Keratinocyte (primary cell): ENCODE measurements at regions not wholly inside any gene's neighbourhood (a gene's known extent, or its start where the extent isn't known, plus 50 kb on each side); places are given as distances from the start of the nearest gene placed in this dataset.

Source experiments
- EZH2 ChIP-seq: IDR thresholded peaks from one replicate; pipeline ENCODE4 v1.6.1; 2012; ENCODE audit warnings: inconsistent platforms, mild to moderate bottlenecking, low read length, moderate library complexity
- TF ChIP-seq, protein P1 (sequence below), 3 experiments: IDR thresholded peaks in 1 of 3; conservative IDR thresholded peaks in 1 of 3; optimal IDR thresholded peaks in 1 of 3; 2 replicates in 2 of 3; 3 replicates in 1 of 3; pipeline versions ENCODE3 to v1.5.1; 2011; ENCODE audit warnings: low read length in 3 of 3, mild to moderate bottlenecking in 3 of 3, moderate library complexity in 2 of 3, control low read depth in 1 of 3, inconsistent platforms in 1 of 3; ENCODE audit not compliant: insufficient read depth in 2 of 3; ENCODE audit errors: extremely low read depth in 1 of 3

DNA sequence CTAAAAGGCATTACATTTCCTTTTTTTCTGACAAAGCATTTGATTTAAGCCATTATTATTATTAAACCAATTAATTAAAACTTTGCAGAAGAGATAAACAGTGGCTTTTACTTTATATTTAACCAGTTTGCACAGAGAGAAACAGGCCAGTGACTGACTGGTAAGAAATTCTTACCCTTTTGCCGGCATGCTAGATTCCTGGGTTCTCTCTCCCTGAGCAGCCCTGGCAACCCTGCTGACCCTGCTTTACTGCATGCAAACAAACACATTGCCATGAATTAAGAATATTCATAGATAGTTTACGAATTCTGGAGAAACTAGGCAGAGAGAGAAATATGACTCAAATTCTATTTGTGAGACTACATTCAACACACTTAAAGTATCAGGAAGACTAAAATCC is 1381.4 kb upstream of the IGFBP7 start:
- no peak for TF ChIP-seq EZH2
- TF ChIP-seq, protein P1, sequence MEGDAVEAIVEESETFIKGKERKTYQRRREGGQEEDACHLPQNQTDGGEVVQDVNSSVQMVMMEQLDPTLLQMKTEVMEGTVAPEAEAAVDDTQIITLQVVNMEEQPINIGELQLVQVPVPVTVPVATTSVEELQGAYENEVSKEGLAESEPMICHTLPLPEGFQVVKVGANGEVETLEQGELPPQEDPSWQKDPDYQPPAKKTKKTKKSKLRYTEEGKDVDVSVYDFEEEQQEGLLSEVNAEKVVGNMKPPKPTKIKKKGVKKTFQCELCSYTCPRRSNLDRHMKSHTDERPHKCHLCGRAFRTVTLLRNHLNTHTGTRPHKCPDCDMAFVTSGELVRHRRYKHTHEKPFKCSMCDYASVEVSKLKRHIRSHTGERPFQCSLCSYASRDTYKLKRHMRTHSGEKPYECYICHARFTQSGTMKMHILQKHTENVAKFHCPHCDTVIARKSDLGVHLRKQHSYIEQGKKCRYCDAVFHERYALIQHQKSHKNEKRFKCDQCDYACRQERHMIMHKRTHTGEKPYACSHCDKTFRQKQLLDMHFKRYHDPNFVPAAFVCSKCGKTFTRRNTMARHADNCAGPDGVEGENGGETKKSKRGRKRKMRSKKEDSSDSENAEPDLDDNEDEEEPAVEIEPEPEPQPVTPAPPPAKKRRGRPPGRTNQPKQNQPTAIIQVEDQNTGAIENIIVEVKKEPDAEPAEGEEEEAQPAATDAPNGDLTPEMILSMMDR (optimal IDR thresholded peaks at IDR 0.05 in 1 of 3, IDR thresholded peaks at IDR 0.05 in 1 of 3, conservative IDR thresholded peaks at IDR 0.05 in 1 of 3; ENCODE audit: extremely low read depth in 1 of 3, insufficient read depth in 2 of 3, low read length in 3 of 3), result no peak
